ENCODE measurements at regions not wholly inside any gene's neighbourhood (a gene's known extent, or its start where the extent isn't known, plus 50 kb on each side); places are given as distances from the start of the nearest gene placed in this dataset.

DNA sequence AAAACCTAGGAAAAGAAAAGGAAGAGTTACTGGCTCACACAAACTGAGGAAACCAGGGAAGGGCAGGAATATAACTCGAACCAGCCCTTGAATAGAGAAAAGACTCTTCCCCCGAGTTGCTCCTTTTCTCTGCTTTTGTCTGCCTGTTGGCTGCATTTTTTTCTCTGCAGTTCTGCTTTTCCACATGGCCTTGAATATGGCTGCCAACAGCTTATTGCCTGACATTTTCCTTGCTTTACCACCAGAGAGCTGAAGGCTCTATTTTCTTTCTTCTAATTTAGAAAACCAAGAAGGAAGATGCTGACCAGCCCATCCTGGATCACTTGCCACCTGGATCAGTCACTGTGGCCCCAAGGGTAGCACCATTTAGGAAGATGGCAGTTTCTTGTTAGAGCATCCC lies 164.8 kb upstream of the MAN1A1 start:
- H3K9me3 ChIP-seq (ENCODE audit: insufficient read depth, low read length) = no peaks in the 10 kb centered on the region
- H3K4me1 ChIP-seq (ENCODE audit: low read length) = peaks cover 12% of the 10 kb centered on the region
- no peaks in the 10 kb centered on the region for H3K36me3 ChIP-seq (replicated peaks; ENCODE audit: low read depth, low read length)
- H3K79me2 ChIP-seq (ENCODE audit: low read length) = no peaks in the 10 kb centered on the region
- no peak overlapping the region for H3K27ac ChIP-seq (ENCODE audit: low read length)
- H3K9ac ChIP-seq (ENCODE audit: low read length) = no peak overlapping the region
- H3K4me3 ChIP-seq (ENCODE audit: low read length) = no peak overlapping the region
- TF ChIP-seq CTCF (IDR thresholded peaks at IDR 0.05; ENCODE audit: low read depth, low read length) (no peak), EZH2phosphoT487 (IDR thresholded peaks at IDR 0.05; ENCODE audit: low read depth) (no peak)
- no peaks in the 10 kb centered on the region for H3K27me3 ChIP-seq (ENCODE audit: low read depth, low read length)
- H3K4me2 ChIP-seq (ENCODE audit: low read length) = no peak overlapping the region
- H2AFZ ChIP-seq (ENCODE audit: low read depth, low read length) = no peak overlapping the region
- H4K20me1 ChIP-seq (ENCODE audit: insufficient read depth, low read length) = no peaks in the 10 kb centered on the region

DNA sequence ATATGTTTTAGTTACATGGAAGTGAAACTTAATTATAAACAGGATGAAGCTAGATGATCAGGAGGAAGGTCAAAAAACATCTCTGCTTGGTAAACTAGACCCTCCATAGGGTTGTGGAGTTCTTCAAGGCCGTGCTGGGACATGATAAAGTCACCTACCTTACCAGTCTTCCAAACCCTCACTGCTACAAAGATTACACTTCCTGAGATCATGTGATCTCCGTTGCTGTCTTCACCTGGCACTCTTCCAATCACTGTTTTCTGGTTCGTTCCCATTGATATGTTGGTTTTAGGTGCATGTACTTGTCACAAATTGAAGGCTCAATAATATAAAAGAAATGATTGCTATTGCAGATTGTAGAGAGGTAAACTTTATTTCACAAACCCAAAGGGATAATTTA lies 161.5 kb upstream of the MAN1A1 start:
- no peaks in the 10 kb centered on the region for H3K9me3 ChIP-seq (ENCODE audit: insufficient read depth, low read length)
- no peak overlapping the region for H3K4me3 ChIP-seq (ENCODE audit: low read length)
- no peaks in the 10 kb centered on the region for H3K79me2 ChIP-seq (ENCODE audit: low read length)
- no peak overlapping the region for H3K9ac ChIP-seq (ENCODE audit: low read length)
- no peak overlapping the region for H3K27ac ChIP-seq (ENCODE audit: low read length)
- no peak for TF ChIP-seq EZH2phosphoT487 (IDR thresholded peaks at IDR 0.05; ENCODE audit: low read depth)
- no peak for TF ChIP-seq CTCF (IDR thresholded peaks at IDR 0.05; ENCODE audit: low read depth, low read length)
- no peak overlapping the region for H2AFZ ChIP-seq (ENCODE audit: low read depth, low read length)
- no peaks in the 10 kb centered on the region for H3K27me3 ChIP-seq (ENCODE audit: low read depth, low read length)
- H3K4me1 ChIP-seq (ENCODE audit: low read length) = no peaks in the 10 kb centered on the region
- no peak overlapping the region for H3K4me2 ChIP-seq (ENCODE audit: low read length)
- H4K20me1 ChIP-seq (ENCODE audit: insufficient read depth, low read length) = no peaks in the 10 kb centered on the region
- no peaks in the 10 kb centered on the region for H3K36me3 ChIP-seq (replicated peaks; ENCODE audit: low read depth, low read length)

DNA sequence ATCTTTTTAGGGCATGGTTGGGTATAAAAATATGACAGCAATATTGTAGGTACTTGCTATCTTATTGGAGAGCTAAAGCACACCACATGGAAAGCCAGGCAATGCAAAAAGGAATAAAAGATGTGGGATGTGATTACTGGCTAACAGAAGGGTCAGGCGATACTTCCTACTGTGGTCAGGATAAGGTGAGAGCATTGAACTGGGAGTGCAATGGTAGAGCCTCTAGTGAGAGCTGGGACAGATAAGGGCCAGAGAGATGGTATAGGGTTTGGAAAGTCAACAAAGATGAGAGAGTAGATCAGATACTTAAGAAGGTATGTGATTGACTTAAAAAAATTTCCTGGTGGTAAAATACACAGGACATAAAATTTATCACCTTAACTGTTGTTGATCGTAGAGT lies 160.7 kb upstream of the MAN1A1 start:
- H4K20me1 ChIP-seq (ENCODE audit: insufficient read depth, low read length) = no peaks in the 10 kb centered on the region
- H3K4me1 ChIP-seq (ENCODE audit: low read length) = no peaks in the 10 kb centered on the region
- no peak overlapping the region for H3K27ac ChIP-seq (ENCODE audit: low read length)
- H3K27me3 ChIP-seq (ENCODE audit: low read depth, low read length) = no peaks in the 10 kb centered on the region
- H3K79me2 ChIP-seq (ENCODE audit: low read length) = no peaks in the 10 kb centered on the region
- no peak overlapping the region for H3K9ac ChIP-seq (ENCODE audit: low read length)
- no peak overlapping the region for H3K4me2 ChIP-seq (ENCODE audit: low read length)
- no peaks in the 10 kb centered on the region for H3K36me3 ChIP-seq (replicated peaks; ENCODE audit: low read depth, low read length)
- no peaks in the 10 kb centered on the region for H3K9me3 ChIP-seq (ENCODE audit: insufficient read depth, low read length)
- no peak for TF ChIP-seq CTCF (IDR thresholded peaks at IDR 0.05; ENCODE audit: low read depth, low read length)
- no peak for TF ChIP-seq EZH2phosphoT487 (IDR thresholded peaks at IDR 0.05; ENCODE audit: low read depth)
- H3K4me3 ChIP-seq (ENCODE audit: low read length) = no peak overlapping the region
- H2AFZ ChIP-seq (ENCODE audit: low read depth, low read length) = no peak overlapping the region

DNA sequence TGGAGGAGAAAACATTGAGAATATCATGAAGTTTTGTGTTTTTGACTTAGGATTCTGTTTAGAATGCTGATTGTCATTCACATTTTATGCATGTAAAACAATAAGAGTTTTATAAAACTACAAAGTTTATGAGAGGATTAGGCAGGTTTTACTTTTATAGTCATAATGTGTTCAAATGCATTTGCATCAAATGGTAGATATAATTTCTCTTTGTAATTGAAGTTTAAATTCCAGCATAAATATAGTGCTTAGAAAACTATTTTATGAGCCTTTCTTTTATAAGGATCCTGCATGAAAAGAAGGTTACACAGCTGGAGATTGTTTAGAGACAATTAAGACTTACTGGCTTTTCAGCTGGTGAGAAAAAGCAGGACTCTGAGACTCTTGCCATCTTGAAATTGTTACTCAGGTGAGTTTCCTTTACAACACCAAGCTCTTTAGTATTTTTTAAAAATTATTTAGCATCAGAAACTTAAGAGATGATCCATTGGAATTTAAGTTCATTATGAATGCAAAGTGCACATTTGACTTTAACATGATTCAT lies 157.1 kb upstream of the MAN1A1 start:
- H3K9ac ChIP-seq (ENCODE audit: low read length) = no peak overlapping the region
- no peaks in the 10 kb centered on the region for H3K36me3 ChIP-seq (replicated peaks; ENCODE audit: low read depth, low read length)
- H3K4me2 ChIP-seq (ENCODE audit: low read length) = no peak overlapping the region
- no peak overlapping the region for H2AFZ ChIP-seq (ENCODE audit: low read depth, low read length)
- H3K4me1 ChIP-seq (ENCODE audit: low read length) = peaks cover 6% of the 10 kb centered on the region
- H3K27me3 ChIP-seq (ENCODE audit: low read depth, low read length) = no peaks in the 10 kb centered on the region
- H3K27ac ChIP-seq (ENCODE audit: low read length) = no peak overlapping the region
- H3K4me3 ChIP-seq (ENCODE audit: low read length) = no peak overlapping the region
- no peaks in the 10 kb centered on the region for H3K79me2 ChIP-seq (ENCODE audit: low read length)
- H3K9me3 ChIP-seq (ENCODE audit: insufficient read depth, low read length) = no peaks in the 10 kb centered on the region
- TF ChIP-seq EZH2phosphoT487 (IDR thresholded peaks at IDR 0.05; ENCODE audit: low read depth) = no peak
- no peak for TF ChIP-seq CTCF (IDR thresholded peaks at IDR 0.05; ENCODE audit: low read depth, low read length)
- H4K20me1 ChIP-seq (ENCODE audit: insufficient read depth, low read length) = no peaks in the 10 kb centered on the region
